Activated CD4-positive, CD25-positive, alpha-beta regulatory T cell treated with anti-CD3 and anti-CD28 coated beads, Interleukin-2, amount 50 U/mL, for 16 hours (primary cell): ENCODE measurements at regions not wholly inside any gene's neighbourhood (a gene's known extent, or its start where the extent isn't known, plus 50 kb on each side); places are given as distances from the start of the nearest gene placed in this dataset.
"Not testable (repeated sequence)": the region's sequence is repeated elsewhere in the genome, so short reads cannot be mapped to it uniquely, and the experiment has no call there.

Source experiments
- DNase-seq: peaks from one replicate; pipeline ENCODE4 v3.0.0-alpha.2; 2020; ENCODE audit warnings: low read depth, low spot score

DNA sequence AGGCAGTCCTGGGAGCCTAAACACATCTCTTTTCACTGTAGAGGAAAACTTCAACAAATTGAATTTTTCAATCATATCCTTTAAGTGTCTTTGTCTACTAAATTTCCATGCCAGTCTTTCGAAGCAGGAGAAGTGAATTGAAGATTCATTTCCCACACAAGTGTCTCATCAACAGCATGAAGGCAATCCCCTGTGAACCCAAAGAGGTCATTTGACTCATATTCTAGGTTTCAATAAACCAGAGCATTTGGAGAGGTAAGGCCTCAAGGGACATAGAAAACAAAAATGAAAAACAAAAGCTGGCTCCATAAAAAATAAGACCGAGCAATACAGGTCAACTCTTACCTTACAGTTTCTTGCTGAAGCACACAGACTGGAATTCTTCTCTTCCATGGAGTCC is 94.1 kb upstream of the ATP1B1 start:
- DNase-seq: no peak

DNA sequence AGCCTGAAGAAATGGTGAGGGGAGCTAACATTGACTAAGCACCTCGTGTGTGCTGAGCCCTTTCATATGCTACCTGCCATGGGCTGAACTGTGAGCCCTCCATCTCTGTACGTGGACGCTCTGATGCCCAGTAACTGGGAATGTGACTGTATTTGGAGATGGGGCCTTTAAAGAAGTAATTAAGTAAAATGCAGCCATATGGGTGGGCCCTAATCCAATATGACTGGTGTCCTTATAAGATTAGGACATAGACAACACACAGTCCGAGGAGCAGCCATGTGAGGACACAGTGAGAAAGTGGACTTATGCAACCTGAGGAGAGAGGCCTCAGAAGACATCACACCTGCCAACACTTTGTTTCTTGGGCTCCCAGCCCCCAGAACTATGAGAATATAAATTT is 92.7 kb upstream of the ATP1B1 start:
- DNase-seq: no peak

DNA sequence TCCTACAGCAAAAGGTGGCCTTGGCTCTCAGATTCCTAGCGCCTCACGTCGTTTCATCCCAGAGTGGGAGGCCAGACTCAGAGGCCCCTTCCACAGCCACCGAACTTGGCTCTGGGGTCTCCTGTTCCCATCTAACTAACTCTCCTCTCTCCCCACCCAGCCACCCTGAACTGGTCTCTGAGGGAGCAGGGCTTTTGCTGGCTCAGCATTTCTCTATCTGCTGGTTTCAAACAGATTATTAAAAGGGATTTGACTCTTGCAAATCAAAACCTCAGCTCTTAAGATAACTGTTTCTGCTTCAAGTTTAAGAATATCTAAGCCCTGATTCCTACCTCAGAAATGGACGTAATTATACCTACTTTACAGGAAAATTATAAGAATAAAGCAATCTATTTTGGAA is 91.0 kb upstream of the ATP1B1 start:
- DNase-seq: no peak

DNA sequence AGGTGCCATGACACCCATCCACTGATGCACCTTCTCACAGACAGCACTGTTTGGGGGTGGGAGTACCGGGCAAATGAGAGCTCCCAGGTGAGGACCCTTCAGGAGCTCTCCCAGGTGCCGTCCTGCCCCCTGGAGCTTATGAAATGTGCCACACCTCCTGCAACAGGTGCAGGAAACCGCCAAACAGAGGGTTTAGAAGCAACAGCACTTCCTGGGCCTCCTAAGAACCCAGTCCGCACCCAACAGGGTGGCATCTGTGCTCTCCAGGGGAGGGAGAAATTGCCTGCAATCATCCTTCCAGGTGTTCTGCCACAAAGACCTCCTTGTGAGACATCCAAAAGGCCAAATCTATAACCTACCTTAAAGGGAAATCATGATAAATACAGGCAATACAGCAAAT is 87.7 kb upstream of the ATP1B1 start:
- no peak for DNase-seq

DNA sequence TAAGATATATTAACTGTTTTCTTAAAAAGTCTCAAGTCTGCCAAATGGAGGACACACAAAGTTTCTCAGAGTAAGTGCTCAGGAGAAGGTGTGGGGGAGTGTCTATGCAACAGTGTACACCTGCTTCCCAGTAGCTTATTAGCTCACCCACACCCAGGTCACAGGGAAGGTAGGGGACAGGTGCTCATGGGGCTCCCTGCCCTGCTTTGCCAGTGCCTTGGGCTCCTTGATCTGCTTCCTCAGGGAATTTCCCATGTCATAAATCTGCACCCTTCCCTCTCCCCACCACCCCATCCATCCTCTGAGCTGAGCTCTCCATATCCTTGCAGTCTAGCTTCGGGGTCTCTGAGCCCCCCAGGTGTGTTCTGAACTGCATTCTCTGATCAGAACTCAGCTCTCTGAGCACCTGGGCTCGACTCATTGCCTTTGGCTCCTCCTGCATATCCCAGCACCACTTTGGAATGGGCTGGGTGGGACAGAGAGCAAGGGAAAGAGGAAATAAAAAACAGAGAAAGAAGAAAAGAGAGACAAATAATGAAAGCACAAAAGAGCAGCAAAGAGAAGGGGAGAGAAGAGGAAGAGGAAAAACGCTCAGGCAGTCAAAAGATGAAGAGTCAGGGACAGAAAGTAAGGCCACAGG is 87.0 kb upstream of the ATP1B1 start:
- DNase-seq: no peak

DNA sequence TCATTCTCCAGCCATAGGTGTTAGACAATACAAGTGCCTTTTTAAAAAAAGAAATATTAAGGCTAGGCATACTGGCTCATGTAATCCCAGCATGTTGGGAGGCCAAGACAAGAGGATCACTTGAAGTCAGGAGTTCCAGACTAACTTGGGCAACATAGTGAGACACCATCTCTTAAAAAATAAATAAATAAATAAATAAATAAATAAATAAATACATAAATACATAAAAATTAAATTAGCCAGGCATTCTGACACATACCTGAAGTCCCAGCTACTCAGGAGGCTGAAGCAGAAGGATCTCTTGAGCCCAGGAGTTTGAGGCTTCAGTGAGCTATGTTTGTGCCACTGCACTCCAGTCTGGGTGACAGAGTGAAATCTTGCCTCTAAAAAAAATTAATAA is 85.8 kb upstream of the ATP1B1 start:
- no peak for DNase-seq

DNA sequence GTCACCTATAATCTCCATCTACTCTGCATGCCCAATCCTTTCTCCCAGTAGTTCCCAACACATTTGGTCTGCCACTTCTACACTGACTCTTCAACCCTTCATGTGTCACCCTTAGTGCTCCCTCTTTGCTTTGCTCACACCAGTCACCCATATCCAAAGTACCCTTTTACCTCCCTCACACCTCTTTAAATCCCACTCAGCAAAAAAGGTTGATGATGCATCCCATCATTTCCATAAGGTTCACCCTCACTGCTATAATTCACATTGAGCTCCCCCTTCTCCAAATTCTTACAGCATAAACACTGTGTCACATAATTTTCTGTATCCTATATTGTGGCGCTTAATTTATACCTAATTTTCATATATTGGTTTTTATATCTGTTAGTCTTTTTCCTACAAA is 83.8 kb upstream of the ATP1B1 start:
- DNase-seq: no peak

DNA sequence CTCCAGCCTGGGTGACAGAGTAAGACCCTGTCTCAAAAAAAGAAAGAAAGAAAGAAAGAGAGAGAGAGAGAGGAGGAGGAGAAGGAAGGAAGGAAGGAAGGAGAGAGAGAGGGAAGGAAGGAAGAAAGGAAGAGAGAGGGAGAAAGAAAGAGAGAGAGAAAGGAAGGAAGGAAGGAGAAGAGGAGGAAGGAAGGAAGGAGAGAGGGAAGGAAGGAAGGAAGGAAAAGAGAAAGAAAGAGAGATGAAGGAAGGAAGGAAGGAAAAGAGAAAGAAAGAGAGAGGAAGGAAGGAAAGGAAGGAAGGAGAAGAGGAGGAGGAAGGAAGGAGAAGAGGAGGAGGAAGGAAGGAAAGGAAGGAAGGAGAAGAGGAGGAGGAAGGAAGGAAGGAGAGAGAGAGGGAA is 82.2 kb upstream of the ATP1B1 start:
- no peak for DNase-seq

DNA sequence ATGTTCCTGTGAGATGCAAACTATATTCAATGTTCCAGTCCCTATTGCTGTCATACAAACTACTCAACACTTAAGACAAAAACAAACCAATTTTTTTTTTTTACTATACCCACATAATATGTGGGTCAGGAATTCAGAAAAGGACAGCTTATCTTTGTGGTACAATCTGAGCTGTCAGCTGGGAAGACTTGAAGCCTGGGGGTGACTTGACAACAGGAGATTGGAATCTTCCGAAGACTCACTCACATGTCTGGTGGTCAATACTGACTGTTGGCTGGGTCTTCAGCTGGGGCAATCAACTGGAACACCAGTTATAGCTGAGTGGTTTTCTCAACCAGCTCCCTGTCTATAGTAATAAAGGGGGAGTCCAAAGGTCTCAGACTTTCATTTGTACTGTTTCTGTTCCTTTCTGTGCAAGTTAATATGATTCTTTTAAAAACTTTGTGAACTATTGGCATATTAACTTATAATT is 81.7 kb upstream of the ATP1B1 start:
- DNase-seq: no peak

DNA sequence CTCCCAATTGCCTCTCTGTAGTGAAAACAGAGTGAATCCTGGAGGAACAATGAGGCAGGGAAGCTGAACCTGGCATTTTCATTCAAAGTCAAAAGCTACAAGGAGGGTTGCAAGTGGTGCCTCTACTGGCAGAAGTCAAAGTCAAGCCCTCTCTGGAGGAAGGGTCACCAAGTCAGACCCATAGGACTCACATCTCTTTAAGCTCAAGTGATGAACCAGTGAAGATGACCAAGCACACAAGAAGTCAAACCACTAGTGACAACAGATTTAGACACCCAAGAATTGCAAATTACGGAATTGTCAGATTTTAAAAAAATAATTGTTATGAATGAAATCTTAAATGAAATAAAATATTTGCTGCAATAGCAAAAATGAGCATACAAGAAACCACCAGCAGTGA is 81.1 kb upstream of the ATP1B1 start:
- DNase-seq: no peak

DNA sequence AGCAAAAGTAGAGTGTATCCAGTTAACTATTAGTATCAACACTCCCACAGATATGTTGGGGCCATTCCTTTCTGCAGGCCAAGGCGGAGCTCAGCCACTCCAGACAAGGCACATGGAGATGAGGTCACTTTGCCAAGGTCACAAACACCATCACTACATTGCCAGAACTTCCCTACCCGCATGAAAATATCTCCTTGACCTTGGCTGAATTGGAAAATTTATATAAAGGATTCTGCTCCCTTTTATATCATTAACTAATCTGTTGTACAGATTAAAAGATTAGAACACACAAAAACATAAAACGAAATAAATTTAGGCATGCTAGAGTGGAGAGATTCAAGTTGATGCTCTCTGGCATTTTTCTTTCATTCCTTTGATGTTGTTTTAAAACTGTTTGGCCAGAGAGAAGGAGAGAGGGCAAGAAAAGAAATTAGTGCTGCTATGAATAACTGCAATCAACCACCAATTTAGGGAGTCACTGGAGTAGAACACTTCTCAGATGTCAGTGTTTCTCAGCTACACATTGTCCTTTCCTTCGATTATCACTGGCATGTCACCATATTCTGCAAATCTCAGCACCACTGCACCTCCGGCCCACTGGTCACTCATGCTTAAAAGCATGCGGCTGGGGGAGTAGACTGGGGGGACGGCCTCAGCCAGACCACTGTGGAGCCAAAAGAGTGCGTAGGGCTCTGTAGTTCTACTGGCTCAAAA is 78.7 kb upstream of the ATP1B1 start:
- DNase-seq: no peak

DNA sequence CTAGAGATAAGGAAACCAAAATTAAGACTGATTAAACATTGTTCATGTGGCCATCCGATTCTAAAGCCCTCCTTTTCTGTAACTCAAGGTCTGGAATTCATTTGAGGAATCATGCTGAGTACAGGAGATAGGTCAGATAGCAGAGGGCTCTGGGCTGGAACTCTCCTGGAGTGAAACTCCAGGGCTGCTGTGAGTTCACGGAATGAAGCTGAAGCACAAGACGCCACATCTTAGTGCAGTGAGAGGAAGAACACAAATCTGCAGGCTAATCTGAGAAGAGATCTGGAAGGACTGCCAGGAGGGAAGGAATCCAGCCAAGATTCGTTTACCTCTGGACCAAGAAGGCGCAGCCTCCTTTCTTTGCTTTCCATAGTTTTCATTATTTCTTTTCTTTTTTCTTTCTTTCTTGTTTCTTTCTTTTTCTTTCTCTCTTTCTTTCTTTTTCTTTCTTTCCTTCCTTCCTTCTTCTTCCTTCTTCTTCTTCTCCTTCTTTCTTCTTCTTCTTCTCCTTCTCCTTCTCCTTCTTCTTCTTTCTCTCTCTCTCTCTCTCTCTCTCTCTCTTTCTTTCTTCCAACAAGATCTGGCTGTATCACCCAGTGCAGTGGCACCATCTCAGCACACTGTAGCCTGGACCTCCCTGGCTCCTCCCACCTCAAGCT is 74.8 kb upstream of the ATP1B1 start:
- DNase-seq: no peak

DNA sequence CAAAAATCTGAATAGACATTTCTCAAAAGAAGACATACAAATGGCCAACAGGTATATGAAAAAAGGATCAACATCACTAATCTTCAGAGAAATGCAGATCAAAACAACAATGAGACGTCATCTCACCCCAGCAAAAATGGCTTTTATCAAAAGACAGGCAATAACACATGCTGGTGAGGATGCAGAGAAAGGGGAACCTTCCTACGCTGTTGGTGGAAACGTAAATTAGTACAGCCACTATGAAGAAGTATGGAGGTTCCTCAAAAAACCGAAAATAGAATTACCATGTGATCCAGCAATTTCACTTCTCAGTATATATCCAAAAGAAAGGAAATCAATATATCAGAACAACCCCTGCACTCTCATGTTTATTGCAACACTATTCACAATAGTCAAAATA is 65.1 kb upstream of the ATP1B1 start:
- no peak for DNase-seq

DNA sequence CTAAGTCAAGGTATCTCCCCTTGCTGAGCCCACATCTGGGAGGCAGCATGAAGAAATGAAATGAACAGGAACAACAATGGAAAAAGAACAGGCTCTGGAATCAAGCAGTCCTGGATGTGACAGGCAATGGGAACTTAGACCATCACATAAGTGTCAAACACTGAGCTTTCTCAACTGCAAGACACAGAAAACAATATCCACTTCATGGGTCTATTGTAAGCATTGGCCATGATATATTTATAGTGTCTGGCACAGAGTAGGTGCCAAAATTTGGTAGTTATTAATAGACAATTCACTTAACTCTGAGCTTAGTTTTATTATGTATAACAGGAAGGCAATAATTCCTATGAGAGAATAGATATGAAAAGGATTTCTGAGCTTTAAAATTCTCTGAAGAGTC is 64.1 kb upstream of the ATP1B1 start:
- no peak for DNase-seq

DNA sequence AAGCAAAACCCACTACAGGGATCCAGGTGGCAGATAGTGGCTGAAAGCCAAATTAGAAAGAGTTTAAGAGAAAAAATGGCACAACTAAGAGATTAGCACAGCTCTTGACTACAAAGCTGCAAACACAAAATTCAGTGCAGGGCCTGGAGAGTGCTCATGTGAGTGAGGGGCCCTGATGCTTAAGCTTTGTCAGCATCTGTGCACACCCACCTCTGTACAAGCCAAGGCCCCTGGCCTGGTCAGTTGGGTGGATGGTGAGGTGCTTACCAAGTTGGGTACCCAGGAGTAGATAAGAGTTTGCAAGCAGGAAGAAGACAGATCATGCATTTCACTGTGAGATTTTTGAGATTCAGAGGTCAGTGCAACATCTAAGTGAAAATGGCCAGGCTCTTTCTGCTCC is 62.7 kb upstream of the ATP1B1 start:
- DNase-seq: no peak

DNA sequence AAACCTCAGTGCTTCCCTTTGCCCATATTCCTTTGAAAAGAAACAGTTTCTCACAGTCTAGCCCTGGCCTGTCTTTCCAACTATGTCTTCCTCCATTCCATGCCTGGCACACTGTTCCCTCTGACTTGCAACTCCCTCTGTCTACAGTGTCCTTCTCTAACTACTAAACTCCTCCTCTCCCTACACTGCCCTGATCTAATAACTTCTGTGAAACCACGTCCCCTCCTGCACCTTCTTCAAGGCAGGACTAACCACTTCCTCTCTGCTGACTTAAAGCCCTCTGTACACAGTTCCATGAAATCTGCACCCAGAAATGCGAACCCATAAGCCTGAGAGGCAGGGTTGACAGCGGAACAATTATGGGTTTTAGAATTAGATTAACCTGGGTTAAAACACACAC is 62.2 kb upstream of the ATP1B1 start:
- peak; percentile 10 for DNase-seq

DNA sequence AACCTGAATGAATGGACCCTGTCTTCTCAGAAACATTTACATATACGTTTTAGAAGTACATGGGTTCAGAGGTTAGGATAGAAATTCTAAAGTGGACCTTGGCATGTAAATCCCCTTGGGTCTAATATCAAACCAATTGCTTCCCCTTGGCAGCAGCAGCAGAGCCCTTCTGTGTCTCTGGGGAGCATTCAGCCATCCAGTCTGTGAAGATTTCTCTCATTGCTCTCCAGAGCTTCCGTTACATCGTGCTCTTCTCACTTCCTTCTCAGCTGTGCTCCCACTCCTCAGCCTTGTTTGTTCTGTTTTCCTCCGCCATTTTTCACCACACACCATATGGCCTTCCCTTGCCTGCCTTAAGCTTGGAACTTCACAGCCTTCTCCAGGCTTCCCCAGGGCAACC is 61.5 kb upstream of the ATP1B1 start:
- DNase-seq: no peak

DNA sequence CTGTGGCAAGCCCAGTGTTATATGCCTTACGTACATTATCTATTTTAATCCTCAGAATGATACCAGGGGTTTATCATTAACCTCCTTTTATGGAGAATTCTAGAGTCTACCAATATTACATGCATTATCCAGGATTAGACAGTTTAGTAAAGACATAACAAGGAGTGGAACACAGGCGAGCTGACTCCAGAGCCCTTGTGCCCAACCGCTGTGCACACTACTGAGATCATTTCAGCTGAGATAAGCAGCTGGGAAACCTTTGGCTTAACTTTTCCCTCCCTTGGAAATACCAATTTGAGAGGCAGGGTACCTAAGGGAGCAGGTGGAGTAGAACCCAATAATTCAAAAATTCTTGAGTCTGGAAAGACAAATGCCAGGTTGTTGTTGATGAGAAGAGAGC is 59.8 kb upstream of the ATP1B1 start:
- no peak for DNase-seq

DNA sequence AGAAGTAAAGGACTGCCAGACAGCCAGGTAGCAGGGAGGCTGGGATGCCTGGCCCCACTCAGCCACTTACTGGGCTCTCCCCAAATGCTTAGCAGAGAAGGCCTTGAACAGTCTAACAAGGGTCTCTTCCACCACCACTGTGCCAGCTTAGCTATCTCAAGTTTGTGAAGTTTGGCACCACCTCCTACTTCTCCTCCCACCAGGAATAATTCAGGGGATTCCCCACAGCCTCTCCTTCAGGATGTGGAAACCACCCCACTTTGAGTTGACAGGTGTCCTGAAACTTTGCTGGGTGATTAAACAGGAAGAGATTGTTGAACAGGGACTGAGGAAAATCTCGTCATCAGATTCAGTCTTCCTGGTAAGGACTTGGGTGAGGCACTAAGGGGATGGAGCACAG is 59.4 kb upstream of the ATP1B1 start:
- no peak for DNase-seq

DNA sequence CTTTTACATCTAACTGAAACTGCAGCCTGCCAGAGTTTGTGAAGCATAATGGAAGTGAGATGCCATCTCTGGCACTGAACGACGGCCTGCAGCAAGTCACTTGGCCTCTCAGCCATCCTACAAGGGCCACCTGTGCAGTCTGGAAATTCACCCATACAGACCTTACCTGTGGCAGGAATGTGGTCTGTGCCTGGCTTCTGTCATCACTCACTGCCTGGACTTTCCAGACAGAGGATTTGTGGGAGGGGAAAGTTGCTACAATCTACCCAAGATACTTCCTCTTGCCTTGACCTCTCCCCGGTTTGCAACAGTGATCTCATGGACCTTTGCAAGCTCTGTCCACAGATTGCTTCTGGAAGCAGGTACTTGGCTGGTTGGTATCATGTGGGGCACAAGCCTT is 58.4 kb upstream of the ATP1B1 start:
- DNase-seq: no peak

DNA sequence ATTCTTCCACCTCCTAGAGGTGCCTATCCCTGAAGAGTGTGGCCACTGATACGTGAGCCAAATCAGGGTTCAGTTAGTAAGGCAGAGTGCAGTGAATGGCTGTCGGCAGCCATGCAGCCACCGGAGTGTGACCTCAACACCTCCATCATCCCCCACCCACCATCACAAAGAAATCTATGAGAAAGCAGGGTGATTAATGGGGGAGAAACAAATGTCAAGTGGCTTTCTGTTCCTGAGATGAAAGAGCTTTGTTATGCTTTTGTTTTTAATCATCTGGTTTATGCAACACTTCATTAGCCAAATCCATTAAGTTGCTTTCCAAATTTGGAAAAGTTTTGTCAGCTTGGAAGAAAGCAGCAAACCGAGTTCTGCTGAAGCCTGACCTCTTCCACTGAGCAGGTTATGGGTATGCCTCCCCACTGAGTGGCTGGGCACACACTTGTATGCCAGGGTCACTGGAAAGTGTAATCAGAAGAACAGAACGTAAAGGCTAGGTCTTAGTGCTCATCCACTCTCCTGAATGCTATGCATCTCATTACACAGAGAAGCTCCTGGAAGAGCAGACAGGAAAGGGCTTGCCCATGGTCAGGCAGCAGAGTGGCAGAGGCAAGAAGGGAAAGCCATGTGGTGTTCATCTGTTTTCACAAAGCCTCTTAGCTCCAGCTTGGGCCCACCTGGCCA is 57.1 kb upstream of the ATP1B1 start:
- no peak for DNase-seq

DNA sequence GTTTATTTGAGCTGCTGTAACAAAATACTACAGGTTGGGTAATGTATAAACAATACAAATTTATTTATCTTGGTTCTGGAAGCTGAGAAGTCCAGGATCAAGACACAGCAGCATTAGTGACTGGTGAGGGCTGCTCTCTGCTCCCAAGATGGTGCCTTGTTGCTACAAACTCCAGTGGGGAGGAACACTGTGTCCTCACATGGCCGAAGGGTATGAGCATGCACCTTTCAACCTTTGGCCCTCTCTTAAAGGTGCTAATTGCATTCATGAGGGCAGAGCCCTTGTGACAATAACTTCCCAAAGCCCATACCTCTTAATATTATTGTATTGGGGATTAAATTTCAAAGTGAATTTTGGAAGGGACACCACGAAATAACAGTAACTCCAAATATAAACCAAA is 55.3 kb upstream of the ATP1B1 start:
- no peak for DNase-seq

DNA sequence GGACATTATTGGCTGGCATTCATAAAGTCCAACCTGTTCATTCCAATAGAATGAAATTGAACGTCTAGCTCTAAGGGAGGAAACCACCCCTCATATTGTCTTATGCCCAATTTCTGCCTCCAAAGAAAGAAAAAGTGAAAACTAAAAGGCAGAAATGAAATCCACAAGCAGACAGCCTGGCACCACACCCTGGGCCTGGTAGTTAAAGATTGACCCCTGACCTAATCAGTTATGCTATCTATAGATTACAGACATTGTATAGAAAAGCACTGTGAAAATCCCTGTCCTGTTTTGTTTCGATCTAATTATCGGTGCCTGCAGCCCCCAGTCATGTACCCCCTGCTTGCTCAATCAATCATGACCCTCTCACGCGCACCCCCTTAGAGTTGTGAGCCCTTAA is 54.3 kb upstream of the ATP1B1 start:
- DNase-seq: not testable (repeated sequence)
